GM19452 (cell line): ENCODE measurements at regions not wholly inside any gene's neighbourhood (a gene's known extent, or its start where the extent isn't known, plus 50 kb on each side); places are given as distances from the start of the nearest gene placed in this dataset.

Experiments
- ATAC-seq: cut with Tn5 transposase; IDR thresholded peaks from one replicate; pipeline ENCODE4 v1.9.1; 2021; ENCODE audit not compliant: unreplicated experiment

- ATAC-seq, result no peak
These were observed 466.8 kb upstream of the INTU start for GRCh38 chr4:127165971-127166370.

GRCh38 chr4:127174201-127174600 is 458.6 kb upstream of the INTU start:
- no peak for ATAC-seq

- ATAC-seq, result no peak
These were observed 458.1 kb upstream of the INTU start for GRCh38 chr4:127174616-127175015.

GRCh38 chr4:127179256-127180087 is 453.3 kb upstream of the INTU start:
- no peak for ATAC-seq

- no peak for ATAC-seq
These were observed 451.8 kb upstream of the INTU start for GRCh38 chr4:127181001-127181400.

- no peak for ATAC-seq
These were observed 450.1 kb upstream of the INTU start for GRCh38 chr4:127182687-127183086.

GRCh38 chr4:127188847-127189246 is 443.9 kb upstream of the INTU start:
- ATAC-seq, result no peak

- no peak for ATAC-seq
These were observed 438.5 kb upstream of the INTU start for GRCh38 chr4:127194281-127194680.

- ATAC-seq, result no peak
These were observed 436.0 kb upstream of the INTU start for GRCh38 chr4:127196655-127197352.

GRCh38 chr4:127203562-127204200 is 429.1 kb upstream of the INTU start:
- no peak for ATAC-seq

- no peak for ATAC-seq
These were observed 428.4 kb upstream of the INTU start for GRCh38 chr4:127204322-127204721.

- no peak for ATAC-seq
These were observed 423.1 kb upstream of the INTU start for GRCh38 chr4:127209580-127210095.

- no peak for ATAC-seq
These were observed 421.7 kb upstream of the INTU start for GRCh38 chr4:127210893-127211649.

GRCh38 chr4:127211650-127212560 is 420.9 kb upstream of the INTU start:
- ATAC-seq, result no peak

- no peak for ATAC-seq
These were observed 420.1 kb upstream of the INTU start for GRCh38 chr4:127212701-127213100.

- no peak for ATAC-seq
These were observed 418.7 kb upstream of the INTU start for GRCh38 chr4:127214016-127214415.

GRCh38 chr4:127214931-127215330 is 417.8 kb upstream of the INTU start:
- no peak for ATAC-seq

GRCh38 chr4:127217586-127218229 is 415.0 kb upstream of the INTU start:
- ATAC-seq, result no peak

GRCh38 chr4:127219232-127219631 is 413.5 kb upstream of the INTU start:
- no peak for ATAC-seq
